H4 (cell line): ENCODE measurements at regions not wholly inside any gene's neighbourhood (a gene's known extent, or its start where the extent isn't known, plus 50 kb on each side); places are given as distances from the start of the nearest gene placed in this dataset.
"Not testable (repeated sequence)": the region's sequence is repeated elsewhere in the genome, so short reads cannot be mapped to it uniquely, and the experiment has no call there.

Experiments
- DNase-seq: peaks from one replicate; pipeline ENCODE4 v3.0.0-alpha.2; 2015; ENCODE audit warnings: low spot score

- DNase-seq, result no peak
These were observed 188.4 kb downstream of the PAH start for GRCh38 chr12:102728506-102729242.

GRCh38 chr12:102726686-102727085 is 190.4 kb downstream of the PAH start:
- no peak for DNase-seq

DNA sequence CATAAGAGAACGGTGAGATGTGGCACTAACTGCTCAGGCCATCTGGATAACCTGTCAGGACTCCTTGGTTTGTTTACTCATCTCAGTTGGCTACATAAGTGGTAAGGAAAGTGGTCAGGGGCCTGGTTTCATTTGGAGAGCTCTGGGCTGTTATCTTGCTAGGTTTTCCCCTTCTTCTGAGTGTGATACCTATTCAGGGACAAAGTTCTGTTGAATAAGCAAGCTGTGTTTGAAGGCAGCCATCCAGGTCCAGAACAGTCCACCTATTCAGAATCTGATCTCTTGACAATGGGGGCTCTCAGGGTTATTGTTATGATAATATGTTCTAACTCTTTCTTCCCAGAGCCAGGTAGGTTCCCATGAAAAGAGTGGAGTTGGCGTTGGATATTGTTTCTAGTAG is 194.9 kb downstream of the PAH start:
- no peak for DNase-seq

- no peak for DNase-seq
These were observed 208.9 kb downstream of the PAH start for GRCh38 chr12:102708108-102708507.

- peak; percentile 5 for DNase-seq
These were observed 214.5 kb downstream of the PAH start for GRCh38 chr12:102702447-102703114.

DNA sequence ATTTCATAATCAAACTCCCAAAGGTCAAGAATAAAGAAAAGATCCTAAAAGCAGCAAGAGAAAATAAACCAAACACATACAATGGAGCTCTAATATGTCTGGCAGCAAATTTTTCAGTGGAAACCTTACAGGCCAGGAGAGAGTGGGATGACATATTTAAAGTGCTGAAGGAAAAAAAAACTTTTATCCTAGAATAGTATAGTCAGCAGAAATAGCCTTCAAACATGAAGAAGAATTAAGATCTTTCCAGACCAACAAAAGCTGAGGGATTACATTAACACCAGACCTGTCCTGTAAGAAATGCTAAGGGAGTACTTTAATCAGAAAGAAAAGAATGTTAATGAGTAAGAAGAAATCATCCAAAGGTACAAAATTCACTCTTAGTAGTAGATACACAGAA is 215.7 kb upstream of the IGF1 start:
- DNase-seq, result no peak

DNA sequence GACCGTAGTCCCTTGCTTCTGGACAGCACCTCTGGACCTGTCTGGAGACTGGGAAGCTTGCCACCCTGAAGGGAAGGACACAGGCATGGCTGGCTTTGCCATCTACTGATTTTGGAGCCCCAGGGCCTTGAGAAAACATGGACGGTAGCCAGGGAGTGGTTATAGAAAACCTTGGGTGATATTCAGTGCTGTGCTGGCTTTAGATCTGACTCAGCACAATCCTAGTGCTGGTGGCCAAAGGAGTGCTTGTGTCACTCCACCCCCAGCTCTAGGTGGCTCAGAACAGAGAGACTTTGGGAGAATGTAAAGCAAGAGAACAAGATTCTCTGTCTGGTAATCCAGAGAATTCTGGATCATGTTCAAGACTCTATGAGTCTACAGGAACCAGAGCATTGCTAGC is 214.5 kb upstream of the IGF1 start:
- DNase-seq, result no peak

DNA sequence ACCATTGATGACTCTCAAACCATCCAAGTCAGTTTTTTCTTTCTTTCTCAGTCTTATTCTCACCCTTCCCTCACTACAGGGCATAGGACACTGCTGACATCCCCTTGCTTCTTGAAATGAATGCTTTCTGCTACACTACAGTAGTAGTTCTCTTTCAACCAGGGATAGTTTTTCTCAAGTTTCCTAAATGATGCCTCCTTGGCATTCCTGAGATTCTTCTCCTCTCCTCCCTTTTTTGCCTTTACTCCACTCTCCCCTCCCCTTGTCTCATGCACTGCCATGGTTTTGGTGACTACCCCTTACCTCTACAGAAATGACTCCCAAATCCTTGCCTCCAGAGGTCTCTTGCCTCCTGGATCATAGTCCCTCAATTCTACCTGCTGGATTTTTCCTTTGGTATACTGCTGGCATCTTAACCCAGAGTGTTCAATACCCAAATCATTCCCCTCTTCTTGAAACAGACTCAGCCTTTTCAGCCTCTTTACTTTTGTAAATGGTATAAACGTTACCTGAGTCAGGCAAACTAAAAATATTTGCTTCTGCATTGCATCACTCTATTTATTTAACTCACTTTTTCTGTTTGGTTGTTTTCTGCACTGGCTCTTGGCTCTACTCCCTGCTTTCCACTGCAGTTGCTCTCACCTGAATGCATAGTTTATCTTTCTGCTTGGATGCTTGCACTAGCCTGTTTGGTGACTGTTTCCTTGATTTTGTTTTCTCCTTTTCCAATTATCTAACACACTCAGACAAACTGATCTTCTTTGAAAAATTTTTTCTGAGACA is 211.6 kb upstream of the IGF1 start:
- no peak for DNase-seq

- no peak for DNase-seq
These were observed 209.9 kb upstream of the IGF1 start for GRCh38 chr12:102690253-102690652.

GRCh38 chr12:102689701-102690100 is 209.3 kb upstream of the IGF1 start:
- no peak for DNase-seq

DNA sequence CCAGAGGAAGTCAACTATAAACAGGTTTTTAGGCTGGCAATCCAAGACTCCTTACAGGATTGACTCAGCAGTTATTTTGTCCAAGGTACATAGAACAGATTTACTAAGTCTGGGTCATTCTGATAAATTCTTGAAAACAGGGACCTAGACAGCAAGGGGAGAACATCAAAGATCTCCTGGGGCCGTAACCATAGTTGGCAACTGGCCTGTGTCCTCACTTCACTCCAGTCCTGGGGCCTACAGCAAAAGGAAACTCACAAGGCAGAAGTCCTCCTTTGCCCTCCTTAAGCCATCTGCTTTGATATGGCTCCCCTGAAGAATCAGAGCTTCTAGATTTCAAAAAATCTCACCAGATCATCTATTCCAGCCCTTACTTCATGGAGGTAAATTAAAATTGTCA is 207.2 kb upstream of the IGF1 start:
- DNase-seq, result no peak

GRCh38 chr12:102685841-102686240 is 205.5 kb upstream of the IGF1 start:
- no peak for DNase-seq

DNA sequence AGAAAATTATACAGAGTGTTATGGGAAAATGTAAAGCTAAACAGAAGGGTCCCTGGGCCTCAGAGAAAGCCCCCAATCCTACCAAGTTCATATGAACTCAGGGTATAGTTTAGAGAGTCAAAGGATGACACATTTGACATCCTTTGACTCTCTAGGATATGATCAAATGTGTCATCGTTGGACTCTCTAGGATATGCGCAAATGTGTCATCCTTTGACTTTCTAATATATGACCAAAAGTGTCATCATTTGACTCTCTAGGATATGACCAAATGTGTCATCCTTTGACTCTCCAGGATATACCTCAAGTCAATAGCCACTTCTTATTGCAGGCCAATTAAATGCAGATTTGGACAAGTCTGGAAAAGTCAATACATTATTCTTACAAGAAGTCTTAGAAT is 204.8 kb upstream of the IGF1 start:
- DNase-seq, result no peak

- no peak for DNase-seq
These were observed 202.3 kb upstream of the IGF1 start for GRCh38 chr12:102682366-102683289.

DNA sequence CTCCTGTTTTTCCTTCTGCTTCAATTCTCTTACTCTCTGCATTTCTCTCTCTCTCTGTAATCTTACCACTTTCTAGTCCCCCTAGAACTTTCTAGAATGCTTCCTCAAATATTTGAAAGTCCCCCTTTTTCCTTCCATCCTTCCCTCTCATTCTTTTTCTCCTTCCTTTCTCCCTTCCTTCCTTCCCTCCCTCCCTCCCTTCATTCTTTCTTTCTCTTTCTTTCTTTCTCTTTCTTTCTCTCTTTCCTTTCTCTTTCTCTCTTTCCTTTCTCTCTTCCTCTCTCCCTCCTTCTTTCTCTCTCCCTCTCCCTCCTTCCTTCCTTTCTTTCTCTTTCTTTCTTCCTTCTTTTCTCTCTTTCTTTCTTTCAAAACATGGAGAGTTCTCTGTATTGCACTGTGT is 201.4 kb upstream of the IGF1 start:
- DNase-seq, result no peak

- DNase-seq, result no peak
These were observed 200.9 kb upstream of the IGF1 start for GRCh38 chr12:102681309-102681708.

DNA sequence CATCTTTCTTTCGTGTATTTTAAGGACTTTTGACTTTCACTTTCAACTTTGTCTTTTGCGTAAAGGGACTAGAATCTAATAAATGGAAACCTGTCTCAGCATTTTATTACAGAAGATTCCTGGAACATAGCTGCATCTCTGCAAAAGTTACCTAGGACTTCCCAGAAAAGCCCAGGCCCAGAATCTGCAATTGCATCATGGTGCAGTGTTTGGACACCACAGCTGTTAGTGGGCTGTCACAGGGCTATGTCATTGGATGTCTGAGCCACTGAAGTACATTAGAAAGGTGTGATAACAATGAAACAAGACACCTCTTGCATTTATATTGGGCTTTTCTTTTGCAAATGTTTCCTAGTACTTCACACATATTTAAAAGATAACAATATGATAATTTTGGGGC is 199.9 kb upstream of the IGF1 start:
- no peak for DNase-seq

GRCh38 chr12:102676812-102677211 is 196.4 kb upstream of the IGF1 start:
- no peak for DNase-seq

GRCh38 chr12:102675672-102676071 is 195.3 kb upstream of the IGF1 start:
- DNase-seq, result no peak

- DNase-seq, result no peak
These were observed 193.2 kb upstream of the IGF1 start for GRCh38 chr12:102673606-102674005.

DNA sequence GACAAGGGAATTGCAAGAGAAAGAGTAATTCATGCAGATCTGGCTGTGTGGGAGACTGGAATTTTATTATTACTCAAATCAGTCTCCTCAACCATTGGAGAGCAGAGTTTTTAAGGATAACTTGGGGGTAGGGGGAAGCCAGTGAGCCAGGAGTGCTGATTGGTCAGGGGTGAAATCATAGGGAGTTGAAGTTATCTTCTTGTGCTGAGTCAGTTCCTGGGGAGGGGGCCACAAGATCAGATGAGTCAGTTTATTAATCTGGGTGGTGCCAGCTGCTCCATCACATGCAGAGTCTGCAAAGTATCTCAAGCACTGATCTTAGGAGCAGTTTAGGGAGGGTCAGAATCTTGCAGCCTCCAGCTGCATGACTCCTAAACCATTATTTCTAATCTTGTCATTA is 191.8 kb upstream of the IGF1 start:
- not testable (repeated sequence) for DNase-seq

DNA sequence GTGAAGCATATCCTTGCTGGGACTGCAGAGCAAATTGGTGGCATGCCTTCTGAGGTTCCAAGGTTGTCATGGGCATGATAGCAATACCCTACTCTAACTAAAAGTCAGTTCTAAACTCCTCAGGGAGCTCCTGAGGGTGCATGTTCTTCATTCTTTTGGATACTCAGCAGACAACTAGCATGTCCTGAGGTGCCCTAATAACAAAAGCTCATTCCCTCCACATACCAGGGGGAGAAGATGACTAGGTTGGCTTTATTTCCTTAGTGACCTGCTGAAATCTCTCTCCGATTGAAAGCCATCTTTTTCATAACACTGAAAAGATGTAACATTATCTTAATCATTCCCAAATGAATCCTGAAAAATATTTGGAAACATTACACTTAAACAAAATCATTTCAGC is 188.7 kb upstream of the IGF1 start:
- DNase-seq, result no peak
